Stimulated activated CD4-positive, alpha-beta T cell treated with anti-CD3 and anti-CD28 coated beads, TNF-alpha, amount 100 ng/mL, for 24 hours (primary cell): ENCODE measurements at regions not wholly inside any gene's neighbourhood (a gene's known extent, or its start where the extent isn't known, plus 50 kb on each side); places are given as distances from the start of the nearest gene placed in this dataset.
A peak's percentile ranks its signal among the peaks of the same experiment; 100 is the strongest.
"Not testable (repeated sequence)": the region's sequence is repeated elsewhere in the genome, so short reads cannot be mapped to it uniquely, and the experiment has no call there.

Experiments
- DNase-seq, 3 experiments: peaks; one replicate each; pipeline ENCODE4 v3.0.0-alpha.2; 2020; ENCODE audit warnings: low read depth in 3 of 3

DNA sequence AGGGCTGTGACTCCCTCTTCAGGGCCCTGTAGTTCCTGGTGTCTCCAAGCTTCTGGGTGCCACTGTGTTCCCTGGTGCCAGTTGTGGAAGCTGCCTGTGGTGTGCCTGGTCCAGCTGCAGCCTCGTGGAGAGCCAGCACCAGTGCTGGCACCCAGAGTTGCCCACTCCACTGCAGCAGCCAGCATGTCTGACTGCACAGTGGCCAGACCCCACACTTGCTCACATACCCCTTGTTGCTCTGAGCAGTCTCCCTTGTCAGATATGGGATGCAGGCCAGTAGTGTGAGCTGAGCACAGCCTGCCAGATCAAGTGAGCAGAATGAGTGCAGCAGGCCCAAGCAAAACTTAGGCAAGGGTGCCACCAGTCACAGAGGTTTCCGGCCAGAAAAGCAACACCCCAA is 108.6 kb downstream of the ZMAT1 start:
- DNase-seq, result no peak

GRCh38 chrX:101817739-101818138 is 114.1 kb downstream of the ZMAT1 start:
- DNase-seq, result not testable (repeated sequence)

DNA sequence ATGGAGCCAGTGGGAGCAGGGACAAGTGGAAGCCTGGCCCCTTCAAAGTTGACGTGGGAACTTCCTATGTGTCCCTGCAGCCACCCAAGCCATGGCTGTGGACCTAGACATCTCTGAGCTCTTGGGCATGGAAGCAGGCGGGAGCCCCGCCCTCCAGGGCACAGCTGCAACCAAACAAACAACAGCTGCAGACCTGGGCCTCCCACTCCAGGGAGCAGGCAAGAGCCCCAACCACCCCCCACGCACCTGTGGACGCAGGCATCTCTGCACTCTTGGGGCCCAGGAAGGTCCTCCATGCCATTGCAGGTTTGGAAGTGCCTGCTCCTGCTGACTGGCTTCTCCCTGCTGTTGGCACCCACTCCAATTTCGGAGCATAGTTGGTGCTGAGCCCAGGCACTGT is 118.6 kb downstream of the ZMAT1 start:
- no peak for DNase-seq

DNA sequence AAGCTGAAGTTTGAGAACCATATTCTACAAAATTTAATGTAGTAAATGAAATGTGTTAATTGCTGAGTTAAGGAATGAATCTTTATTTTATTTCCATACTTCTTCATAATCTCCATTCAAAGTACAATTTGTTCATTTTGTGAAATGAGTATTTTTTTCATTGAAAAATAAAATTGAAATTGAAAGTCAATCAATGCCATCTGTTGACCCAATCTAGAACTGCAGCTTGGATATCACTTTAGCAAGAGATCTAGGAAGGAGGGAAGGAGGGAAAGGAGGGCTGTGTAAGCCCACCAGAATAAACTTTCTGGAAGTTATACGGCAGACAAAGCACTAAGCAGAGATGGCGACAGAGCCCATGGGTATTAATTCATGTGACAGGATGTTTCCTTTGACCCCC is 128.4 kb downstream of the ZMAT1 start:
- no peak for DNase-seq

DNA sequence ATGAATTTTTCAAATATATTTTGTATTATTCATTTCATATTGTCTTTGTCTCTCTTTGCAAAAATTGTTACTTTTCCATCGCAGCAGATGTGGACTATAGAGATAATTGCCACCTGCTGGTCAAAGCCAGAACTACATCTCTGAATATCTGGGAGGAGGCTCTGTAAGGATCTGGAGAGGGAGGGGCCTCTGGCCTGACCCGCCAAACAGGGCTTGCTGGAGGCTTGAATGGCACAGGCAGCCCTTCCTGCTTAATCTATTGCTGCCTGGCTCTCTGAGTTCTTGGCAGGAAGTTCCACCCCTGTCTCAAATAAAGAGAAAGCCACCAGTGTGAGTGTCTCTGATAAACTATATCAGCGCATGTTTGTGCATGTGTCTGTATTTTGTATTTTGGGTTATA is 132.4 kb downstream of the ZMAT1 start:
- peak; percentile 56 to 73 (median 66) for DNase-seq

DNA sequence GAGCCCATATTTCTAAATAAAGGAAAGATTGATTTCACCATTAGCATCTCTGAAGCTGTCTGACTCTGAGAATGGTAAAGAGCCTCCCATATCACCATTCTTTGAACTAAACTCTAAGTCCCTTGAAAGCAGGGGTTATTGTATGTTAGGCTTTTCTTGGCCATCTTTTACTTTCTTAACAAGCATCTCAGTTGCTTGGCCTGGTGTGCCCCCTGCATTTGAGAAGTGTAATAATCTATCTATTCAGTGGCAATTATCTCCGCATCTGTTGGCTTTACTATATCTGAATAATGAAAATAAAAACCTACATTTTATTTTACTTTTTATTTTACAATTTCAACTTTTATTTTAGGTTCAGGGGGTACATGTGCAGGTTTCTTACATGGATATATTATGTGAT is 128.3 kb upstream of the ARMCX2 start:
- DNase-seq, result no peak

DNA sequence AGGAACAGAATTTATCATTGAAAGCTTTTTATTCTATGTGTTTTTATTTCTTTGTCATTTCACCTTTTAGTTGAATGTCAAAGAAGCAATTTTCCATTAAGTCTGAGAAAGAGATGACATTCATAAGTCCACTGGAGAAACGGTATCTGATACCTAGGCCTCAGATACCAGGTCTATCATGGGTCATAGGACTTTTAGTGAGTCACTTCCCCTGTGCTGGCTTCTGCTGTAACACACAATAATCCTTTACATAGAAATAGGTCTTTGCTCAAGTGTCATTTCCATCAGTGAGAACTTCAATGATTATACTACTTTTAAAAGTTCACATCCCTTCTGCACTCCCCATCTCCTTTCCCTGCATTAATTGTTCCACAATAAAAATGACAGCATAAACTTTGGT is 125.5 kb upstream of the ARMCX2 start:
- DNase-seq, result no peak

GRCh38 chrX:101780421-101780820 is 120.8 kb upstream of the ARMCX2 start:
- not testable (repeated sequence) for DNase-seq

- DNase-seq, result no peak
Observed at GRCh38 chrX:101774340-101774739, 114.7 kb upstream of the ARMCX2 start.

- DNase-seq, result no peak
Observed at GRCh38 chrX:101764538-101764937, 104.9 kb upstream of the ARMCX2 start.

- peak; percentile 0 to 11 (median 2) for DNase-seq
Observed at GRCh38 chrX:101759000-101759399, 99.3 kb upstream of the ARMCX2 start.

- DNase-seq, result no peak
Observed at GRCh38 chrX:101750744-101751143, 91.1 kb upstream of the ARMCX2 start.

GRCh38 chrX:101749436-101749835 is 89.8 kb upstream of the ARMCX2 start:
- DNase-seq, result no peak

- DNase-seq, result no peak
Observed at GRCh38 chrX:101745046-101745445, 85.4 kb upstream of the ARMCX2 start.

DNA sequence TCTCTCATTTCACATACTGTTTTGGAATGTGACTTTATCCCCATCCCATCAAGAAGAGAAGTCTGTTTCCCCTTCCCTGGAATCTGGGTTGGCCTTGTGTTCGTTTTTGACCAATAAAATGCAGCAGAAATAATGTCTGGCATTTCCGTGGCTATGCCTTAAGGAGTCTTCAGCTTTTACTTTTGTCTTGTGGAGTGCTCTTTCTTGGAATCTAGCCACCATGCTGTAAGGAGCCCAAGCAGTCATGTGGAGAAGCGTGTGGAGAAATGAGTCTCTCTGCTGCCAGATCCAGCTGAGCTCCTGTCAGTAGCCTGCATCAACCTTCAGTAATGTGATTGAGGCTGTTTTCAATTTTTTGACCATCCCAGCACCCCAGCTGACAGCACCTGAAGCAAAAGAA is 84.4 kb upstream of the ARMCX2 start:
- DNase-seq, result no peak

DNA sequence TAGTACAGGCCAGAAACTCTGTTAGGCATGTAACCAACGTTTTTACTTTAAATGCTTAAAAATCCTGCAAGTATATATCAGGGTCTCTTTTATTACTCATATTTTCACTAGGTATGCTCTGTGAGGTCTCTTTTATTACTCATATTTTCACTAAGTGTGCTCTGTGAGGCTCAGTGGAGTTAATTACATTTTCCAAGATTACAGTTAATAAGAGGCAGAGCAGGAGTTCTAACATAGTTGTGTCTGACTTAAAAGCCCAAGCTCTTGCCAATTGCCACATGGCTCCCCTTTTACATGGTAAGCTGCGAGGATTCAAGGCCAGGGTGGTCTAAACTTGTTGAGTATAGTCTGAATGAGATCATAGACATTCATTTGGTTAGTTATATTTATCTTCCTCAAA is 81.0 kb upstream of the ARMCX2 start:
- no peak for DNase-seq

GRCh38 chrX:101738867-101739266 is 79.2 kb upstream of the ARMCX2 start:
- DNase-seq, result not testable (repeated sequence)

- DNase-seq, result not testable (repeated sequence)
Observed at GRCh38 chrX:101738411-101738810, 78.8 kb upstream of the ARMCX2 start.

- DNase-seq, result no peak
Observed at GRCh38 chrX:101736651-101737050, 77.0 kb upstream of the ARMCX2 start.

GRCh38 chrX:101732870-101733269 is 73.2 kb upstream of the ARMCX2 start:
- DNase-seq, result no peak

GRCh38 chrX:101729986-101730385 is 70.3 kb upstream of the ARMCX2 start:
- DNase-seq, result no peak
